Gastrocnemius medialis (tissue), 4 donors: ENCODE measurements at regions not wholly inside any gene's neighbourhood (a gene's known extent, or its start where the extent isn't known, plus 50 kb on each side); places are given as distances from the start of the nearest gene placed in this dataset.

Source experiments
- ATAC-seq, 2 donors: fragments of 150-250 bp; one replicate each; pipeline ENCODE4 v1.9.1; 2016
- DNase-seq, 2 donors: peaks; one replicate each; pipeline ENCODE4 v3.0.0-alpha.2; 2019
- H3K27ac ChIP-seq, 4 donors: fragments of 200-600 bp; sonication (generic); 1 replicate in 1 of 4; 2 replicates in 3 of 4; pipeline ENCODE4 v1.5.1; 2016 to 2018; ENCODE audit warnings: mild to moderate bottlenecking in 2 of 4, moderate library complexity in 1 of 4
- H3K27me3 ChIP-seq, 3 donors: fragments of 200-600 bp; sonication (generic) in 2 of 3; 1 replicate in 1 of 3; 2 replicates in 2 of 3; pipeline versions ENCODE4 v1.5.1 to v1.6.0; 2016 to 2019; ENCODE audit warnings: mild to moderate bottlenecking in 1 of 3, moderate library complexity in 1 of 3
- H3K36me3 ChIP-seq, 2 donors: fragments of 200-600 bp; sonication (generic) in 1 of 2; one replicate each; pipeline ENCODE4 v1.5.1; 2017 to 2018
- H3K4me1 ChIP-seq, 2 donors: fragments of 200-600 bp; sonication (generic) in 1 of 2; one replicate each; pipeline ENCODE4 v1.5.1; 2016 to 2017; ENCODE audit warnings: mild to moderate bottlenecking in 2 of 2
- H3K4me3 ChIP-seq, 4 donors: fragments of 200-600 bp; sonication (generic) in 3 of 4; 1 replicate in 1 of 4; 2 replicates in 3 of 4; pipeline ENCODE4 v1.5.1; 2016 to 2019; ENCODE audit warnings: mild to moderate bottlenecking in 2 of 4
- H3K9me3 ChIP-seq, 3 donors: fragments of 200-600 bp; sonication (generic) in 2 of 3; 1 replicate in 1 of 3; 2 replicates in 2 of 3; pipeline ENCODE4 v1.5.1; 2016 to 2019
- POLR2A ChIP-seq, 2 donors: fragments of 450-650 bp; IDR thresholded peaks; one replicate each; pipeline ENCODE4 v1.6.1; 2017; ENCODE audit warnings: antibody characterized with exemption in 2 of 2, mild to moderate bottlenecking in 2 of 2, moderate library complexity in 2 of 2
- in situ Hi-C, 4 donors: fragments of 200-750 bp; cut with MboI; loops; one replicate each; pipeline versions ENCODE4 v1.15.0 to v1.8.0; 2017; ENCODE audit warnings: low sequenced_read_pairs in 4 of 4
- intact Hi-C: fragments of 100-400 bp; cut with DNase I; formaldehyde crosslinking; loops from one replicate; pipeline ENCODE4 v1.15.1; 2023; ENCODE audit warnings: low total_unique reads
- TF ChIP-seq, protein P1 (sequence below), 5 experiments: fragments of 450-650 bp in 3 of 5; fragments of 200-600 bp in 2 of 5; sonication (generic) in 2 of 5; IDR thresholded peaks in 4 of 5; conservative IDR thresholded peaks in 1 of 5; 1 replicate in 4 of 5; 2 replicates in 1 of 5; pipeline ENCODE4 v1.5.1; 2016 to 2019; ENCODE audit warnings: antibody characterized with exemption in 5 of 5, mild to moderate bottlenecking in 3 of 5, moderate library complexity in 3 of 5

DNA sequence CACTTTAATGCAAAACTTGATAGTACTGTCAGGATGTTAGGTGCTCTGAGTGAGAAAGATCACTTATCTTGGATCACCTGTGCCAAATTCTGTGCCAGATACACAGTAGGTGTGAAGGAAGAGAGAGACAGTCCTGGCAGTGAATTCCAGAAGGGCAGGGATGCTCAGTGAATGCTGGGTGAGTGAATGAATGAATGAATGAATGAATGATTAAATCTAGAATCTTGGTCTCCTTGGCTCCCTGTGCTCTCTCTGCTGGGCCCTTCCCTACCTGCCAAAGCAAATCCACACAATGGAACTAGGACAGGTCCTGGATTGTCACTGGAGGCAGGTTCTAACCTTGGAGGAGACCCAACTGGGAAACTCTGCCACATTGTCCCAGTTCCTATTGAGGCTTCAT is 117.5 kb upstream of the CXCL14 start:
- Histone ChIP-seq H3K4me3 (no peak overlapping the region), H3K27ac (no peak overlapping the region), H3K36me3 (no peaks in the 10 kb centered on the region), H3K27me3 (no peaks in the 10 kb centered on the region), H3K4me1 (no peaks in the 10 kb centered on the region), H3K9me3 (no peaks in the 10 kb centered on the region)
- intact Hi-C loops: no loop called here
- TF ChIP-seq POLR2A (IDR thresholded peaks at IDR 0.05): no peak
- in situ Hi-C loops: no loop called here
- DNase-seq (no peak), ATAC-seq (no peak)

DNA sequence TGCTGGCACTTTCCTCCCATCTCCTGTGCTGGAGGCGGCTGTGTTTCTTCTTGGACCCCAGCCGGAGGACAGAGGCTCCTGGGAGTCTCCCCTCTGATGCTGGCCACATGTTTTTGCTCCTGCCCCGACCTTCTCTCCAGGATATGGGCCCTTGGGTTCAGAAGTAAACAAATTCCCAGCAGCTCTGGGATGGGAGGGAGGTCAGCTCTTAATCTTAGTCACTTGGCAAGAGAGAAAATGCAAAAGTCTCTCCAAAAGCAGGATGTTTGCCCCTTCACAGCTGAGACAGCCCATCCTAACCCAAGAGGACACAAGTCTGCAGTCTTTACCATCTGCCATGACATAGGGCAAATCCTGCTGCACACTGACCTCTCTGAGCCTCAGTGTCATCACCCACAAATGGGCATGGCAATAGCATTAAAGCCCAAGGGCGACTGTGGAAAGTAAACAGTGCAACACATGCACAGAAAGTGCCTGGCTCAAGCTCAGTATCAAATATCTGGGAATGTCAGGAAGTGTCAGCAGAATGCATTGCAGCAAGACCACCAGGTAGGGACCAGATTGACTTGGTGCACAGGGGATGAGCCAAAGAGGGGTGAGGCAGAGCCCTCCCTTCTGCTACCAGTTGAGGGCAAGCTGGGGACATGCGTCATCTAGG is 117.0 kb upstream of the CXCL14 start:
- no peak for TF ChIP-seq POLR2A (IDR thresholded peaks at IDR 0.05)
- TF ChIP-seq, protein P1, sequence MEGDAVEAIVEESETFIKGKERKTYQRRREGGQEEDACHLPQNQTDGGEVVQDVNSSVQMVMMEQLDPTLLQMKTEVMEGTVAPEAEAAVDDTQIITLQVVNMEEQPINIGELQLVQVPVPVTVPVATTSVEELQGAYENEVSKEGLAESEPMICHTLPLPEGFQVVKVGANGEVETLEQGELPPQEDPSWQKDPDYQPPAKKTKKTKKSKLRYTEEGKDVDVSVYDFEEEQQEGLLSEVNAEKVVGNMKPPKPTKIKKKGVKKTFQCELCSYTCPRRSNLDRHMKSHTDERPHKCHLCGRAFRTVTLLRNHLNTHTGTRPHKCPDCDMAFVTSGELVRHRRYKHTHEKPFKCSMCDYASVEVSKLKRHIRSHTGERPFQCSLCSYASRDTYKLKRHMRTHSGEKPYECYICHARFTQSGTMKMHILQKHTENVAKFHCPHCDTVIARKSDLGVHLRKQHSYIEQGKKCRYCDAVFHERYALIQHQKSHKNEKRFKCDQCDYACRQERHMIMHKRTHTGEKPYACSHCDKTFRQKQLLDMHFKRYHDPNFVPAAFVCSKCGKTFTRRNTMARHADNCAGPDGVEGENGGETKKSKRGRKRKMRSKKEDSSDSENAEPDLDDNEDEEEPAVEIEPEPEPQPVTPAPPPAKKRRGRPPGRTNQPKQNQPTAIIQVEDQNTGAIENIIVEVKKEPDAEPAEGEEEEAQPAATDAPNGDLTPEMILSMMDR (IDR thresholded peaks at IDR 0.05 in 4 of 5, conservative IDR thresholded peaks at IDR 0.05 in 1 of 5): no peak
- ATAC-seq (no peak), DNase-seq (no peak)
- no peaks in the 10 kb centered on the region for H3K9me3 ChIP-seq
- intact Hi-C loops: no loop called here
- H3K27ac ChIP-seq: no peak overlapping the region
- H3K27me3 ChIP-seq: no peaks in the 10 kb centered on the region
- in situ Hi-C loops: no loop called here
- no peaks in the 10 kb centered on the region for H3K36me3 ChIP-seq
- no peak overlapping the region for H3K4me3 ChIP-seq
- H3K4me1 ChIP-seq: no peaks in the 10 kb centered on the region

DNA sequence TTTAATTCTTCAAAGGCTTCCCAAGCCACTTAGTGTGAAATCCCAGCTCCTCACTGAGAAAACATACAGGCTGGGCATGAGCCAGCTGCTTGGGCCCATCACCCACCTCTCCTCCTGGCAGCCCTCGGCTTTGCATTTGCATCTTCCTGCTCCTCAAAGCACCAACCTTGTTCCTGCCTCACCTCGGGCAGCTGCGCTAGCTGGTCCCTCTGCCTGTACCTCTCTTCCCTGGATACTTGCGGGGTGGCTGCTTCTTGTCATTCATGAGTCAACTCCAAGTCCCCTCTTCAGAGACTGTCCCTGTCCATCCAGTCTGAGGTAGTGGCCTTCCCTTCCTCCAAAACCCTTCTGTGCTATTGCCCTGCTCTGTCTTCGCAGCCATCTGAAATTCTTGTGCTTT is 116.1 kb upstream of the CXCL14 start:
- no peak overlapping the region for H3K4me3 ChIP-seq
- no peak for DNase-seq
- no peak overlapping the region for H3K27ac ChIP-seq
- TF ChIP-seq, protein P1 (IDR thresholded peaks at IDR 0.05 in 4 of 5, conservative IDR thresholded peaks at IDR 0.05 in 1 of 5): no peak
- no peak for TF ChIP-seq POLR2A (IDR thresholded peaks at IDR 0.05)
- no peaks in the 10 kb centered on the region for H3K4me1 ChIP-seq
- in situ Hi-C loops: no loop called here
- H3K27me3 ChIP-seq: no peaks in the 10 kb centered on the region
- H3K9me3 ChIP-seq: no peaks in the 10 kb centered on the region
- ATAC-seq: no peak
- intact Hi-C loops: no loop called here
- no peaks in the 10 kb centered on the region for H3K36me3 ChIP-seq

DNA sequence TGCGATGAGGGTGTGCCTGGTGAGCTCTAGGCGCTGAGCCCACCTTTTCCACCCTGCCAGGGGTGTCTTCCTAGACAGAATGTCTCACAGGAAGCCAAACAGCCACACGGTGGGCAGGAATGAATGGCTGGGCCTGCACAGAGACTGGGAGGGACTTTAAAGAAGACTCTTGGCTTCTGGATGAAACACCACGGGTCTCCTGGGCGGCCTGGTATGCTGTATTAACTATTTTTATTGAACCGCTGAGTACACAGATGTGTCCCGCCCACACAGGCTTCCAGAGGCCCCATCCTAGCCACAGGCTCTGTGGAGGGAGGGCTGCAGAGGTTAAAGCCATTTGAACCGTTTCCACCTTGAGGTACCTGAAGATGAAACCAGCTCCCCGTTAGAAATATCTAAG is 115.2 kb upstream of the CXCL14 start:
- Histone ChIP-seq H3K27ac (no peak overlapping the region), H3K9me3 (no peaks in the 10 kb centered on the region), H3K36me3 (no peaks in the 10 kb centered on the region), H3K4me1 (no peaks in the 10 kb centered on the region), H3K27me3 (no peaks in the 10 kb centered on the region), H3K4me3 (no peak overlapping the region)
- in situ Hi-C loops: no loop called here
- DNase-seq (no peak), ATAC-seq (no peak)
- intact Hi-C loops: no loop called here
- TF ChIP-seq POLR2A (IDR thresholded peaks at IDR 0.05): no peak
- TF ChIP-seq, protein P1 (IDR thresholded peaks at IDR 0.05 in 4 of 5, conservative IDR thresholded peaks at IDR 0.05 in 1 of 5): no peak

DNA sequence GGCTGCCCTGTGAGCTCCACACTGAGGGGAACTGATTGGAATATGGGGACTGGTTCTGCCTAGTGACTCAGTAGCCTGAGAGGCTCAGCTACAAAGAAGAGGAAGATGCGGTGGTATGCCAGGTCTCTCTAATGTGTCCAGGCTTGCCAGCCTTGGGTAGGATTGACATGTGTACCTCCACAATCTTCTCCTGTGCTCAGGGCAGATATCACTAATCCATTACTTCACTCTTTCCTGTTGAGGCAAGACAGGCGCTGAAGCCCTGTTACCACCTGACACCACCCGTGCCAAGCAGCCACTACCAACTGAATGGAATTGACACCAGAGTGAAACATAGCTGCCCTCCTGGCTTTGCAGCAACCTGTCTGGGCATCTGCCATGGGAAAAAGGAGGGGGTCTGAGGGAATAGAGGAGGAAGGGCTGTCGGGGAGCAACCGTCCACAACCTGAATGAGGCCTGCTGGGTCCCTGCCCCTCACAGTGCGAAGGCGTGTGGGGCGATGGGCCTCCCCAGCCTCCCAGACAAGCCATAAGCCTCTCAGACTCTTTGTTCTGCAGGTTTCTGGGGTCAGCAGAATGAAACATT is 114.7 kb upstream of the CXCL14 start:
- ATAC-seq (no peak), DNase-seq (no peak)
- no peak overlapping the region for H3K27ac ChIP-seq
- intact Hi-C loops: no loop called here
- no peak overlapping the region for H3K4me3 ChIP-seq
- H3K9me3 ChIP-seq: no peaks in the 10 kb centered on the region
- H3K4me1 ChIP-seq: no peaks in the 10 kb centered on the region
- in situ Hi-C loops: no loop called here
- H3K36me3 ChIP-seq: no peaks in the 10 kb centered on the region
- H3K27me3 ChIP-seq: no peaks in the 10 kb centered on the region
- TF ChIP-seq, protein P1 (IDR thresholded peaks at IDR 0.05 in 4 of 5, conservative IDR thresholded peaks at IDR 0.05 in 1 of 5): no peak
- TF ChIP-seq POLR2A (IDR thresholded peaks at IDR 0.05): no peak
